HEK293 (cell line): ENCODE measurements at regions not wholly inside any gene's neighbourhood (a gene's known extent, or its start where the extent isn't known, plus 50 kb on each side); places are given as distances from the start of the nearest gene placed in this dataset.
"Not testable (repeated sequence)": the region's sequence is repeated elsewhere in the genome, so short reads cannot be mapped to it uniquely, and the experiment has no call there.

Experiments
- CTCF ChIA-PET: fragments of 350-600 bp; formaldehyde crosslinking; extraction: SDS; loops from one replicate; lab custom pipeline; 2021; ENCODE audit warnings: antibody characterized with exemption; lab: Yijun Ruan, JAX
- POLR2A ChIA-PET: fragments of 300-600 bp; formaldehyde crosslinking; extraction: SDS; loops from one replicate; lab custom pipeline; 2020; ENCODE audit warnings: antibody characterized with exemption, inconsistent platforms; lab: Yijun Ruan, JAX
- H3K27ac ChIP-seq: fragments of 200-500 bp; sonication (Bioruptor generic); 2 replicates; pipeline ENCODE4 v1.5.1; 2014; ENCODE audit warnings: low read depth, low read length, control low read depth, inconsistent platforms; ENCODE audit errors: extremely low read depth
- H3K36me3 ChIP-seq, 2 experiments: fragments of 200-500 bp in 1 of 2; sonication (Bioruptor generic) in 1 of 2; 1 replicate in 1 of 2; 2 replicates in 1 of 2; pipeline ENCODE4 v1.5.1; 2014 to 2017; ENCODE audit warnings: inconsistent platforms in 2 of 2, low read length in 2 of 2; ENCODE audit not compliant: control insufficient read depth in 2 of 2, insufficient read depth in 1 of 2
- H3K4me1 ChIP-seq: fragments of 200-500 bp; sonication (Bioruptor generic); 2 replicates; pipeline ENCODE4 v1.5.1; 2014; ENCODE audit warnings: mild to moderate bottlenecking, low read length, inconsistent platforms; ENCODE audit not compliant: control insufficient read depth, insufficient read depth
- H3K4me3 ChIP-seq: 2 replicates; pipeline ENCODE4 v1.5.1; 2011; ENCODE audit warnings: low read depth, mild to moderate bottlenecking, control low read depth, low read length, moderate library complexity
- H3K9me3 ChIP-seq: fragments of 200-500 bp; sonication (Bioruptor generic); 2 replicates; pipeline ENCODE4 v1.5.1; 2014; ENCODE audit warnings: low read depth, low read length, inconsistent platforms; ENCODE audit not compliant: control insufficient read depth, insufficient read depth
- GLIS1 ChIP-seq: fragments of 450-650 bp; formaldehyde crosslinking; IDR thresholded peaks from 2 replicates; pipeline ENCODE4 v1.5.1; 2016; ENCODE audit warnings: missing biosample characterization, missing genetic modification characterization
- ZIC2 ChIP-seq: fragments of 450-650 bp; formaldehyde crosslinking; IDR thresholded peaks from 2 replicates; pipeline ENCODE4 v1.5.1; 2016; ENCODE audit warnings: missing biosample characterization, missing genetic modification characterization
- ZNF391 ChIP-seq: fragments of 450-650 bp; formaldehyde crosslinking; IDR thresholded peaks from 2 replicates; pipeline ENCODE4 v1.5.1; 2016; ENCODE audit warnings: low read depth, missing biosample characterization, missing genetic modification characterization, borderline replicate concordance
- ZNF629 ChIP-seq: fragments of 450-650 bp; formaldehyde crosslinking; IDR thresholded peaks from 2 replicates; pipeline ENCODE4 v1.5.1; 2017; ENCODE audit warnings: missing biosample characterization, missing genetic modification characterization
- TF ChIP-seq, protein P1 (sequence below): fragments of 450-650 bp; formaldehyde crosslinking; IDR thresholded peaks from 2 replicates; pipeline ENCODE4 v1.5.1; 2016; ENCODE audit warnings: missing biosample characterization, missing genetic modification characterization
- TF ChIP-seq, protein P2 (sequence below): fragments of 450-650 bp; formaldehyde crosslinking; conservative IDR thresholded peaks from 2 replicates; pipeline ENCODE4 v1.5.1; 2016; ENCODE audit warnings: low read depth, missing biosample characterization, missing genetic modification characterization
- TF ChIP-seq, protein P3 (sequence below): fragments of 450-650 bp; formaldehyde crosslinking; IDR thresholded peaks from 2 replicates; pipeline ENCODE4 v1.5.1; 2017; ENCODE audit warnings: missing biosample characterization, missing genetic modification characterization

DNA sequence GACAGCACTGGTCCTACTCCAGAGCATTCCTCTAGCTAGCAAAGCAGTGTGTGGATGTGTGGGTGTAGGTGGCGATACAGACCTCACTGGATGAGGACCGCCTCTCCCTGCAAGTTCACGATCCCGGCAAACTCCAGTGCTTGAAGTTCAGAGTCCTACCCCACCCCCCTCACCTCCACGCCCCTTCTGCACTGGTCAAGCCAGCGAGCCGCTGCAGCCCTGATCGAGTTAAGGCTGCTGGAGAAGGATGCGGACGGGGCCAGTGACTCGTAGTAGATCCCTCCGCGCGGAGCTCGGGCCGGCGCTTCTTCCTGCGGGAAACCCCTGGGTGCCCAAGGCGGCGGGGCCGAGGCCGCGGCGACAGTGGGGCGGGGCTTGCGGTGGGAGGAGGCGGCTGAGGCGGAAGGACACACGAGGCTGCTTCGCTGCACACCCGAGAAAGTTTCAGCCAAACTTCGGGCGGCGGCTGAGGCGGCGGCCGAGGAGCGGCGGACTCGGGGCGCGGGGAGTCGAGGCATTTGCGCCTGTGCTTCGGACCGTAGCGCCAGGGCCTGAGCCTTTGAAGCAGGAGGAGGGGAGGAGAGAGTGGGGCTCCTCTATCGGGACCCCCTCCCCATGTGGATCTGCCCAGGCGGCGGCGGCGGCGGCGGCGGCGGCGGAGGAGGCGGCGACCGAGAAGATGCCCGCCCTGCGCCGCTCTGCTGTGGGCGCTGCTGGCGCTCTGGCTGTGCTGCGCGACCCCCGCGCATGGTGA, 84.5 kb upstream of the NBPF19 start (continued):
- TF ChIP-seq, protein P1, sequence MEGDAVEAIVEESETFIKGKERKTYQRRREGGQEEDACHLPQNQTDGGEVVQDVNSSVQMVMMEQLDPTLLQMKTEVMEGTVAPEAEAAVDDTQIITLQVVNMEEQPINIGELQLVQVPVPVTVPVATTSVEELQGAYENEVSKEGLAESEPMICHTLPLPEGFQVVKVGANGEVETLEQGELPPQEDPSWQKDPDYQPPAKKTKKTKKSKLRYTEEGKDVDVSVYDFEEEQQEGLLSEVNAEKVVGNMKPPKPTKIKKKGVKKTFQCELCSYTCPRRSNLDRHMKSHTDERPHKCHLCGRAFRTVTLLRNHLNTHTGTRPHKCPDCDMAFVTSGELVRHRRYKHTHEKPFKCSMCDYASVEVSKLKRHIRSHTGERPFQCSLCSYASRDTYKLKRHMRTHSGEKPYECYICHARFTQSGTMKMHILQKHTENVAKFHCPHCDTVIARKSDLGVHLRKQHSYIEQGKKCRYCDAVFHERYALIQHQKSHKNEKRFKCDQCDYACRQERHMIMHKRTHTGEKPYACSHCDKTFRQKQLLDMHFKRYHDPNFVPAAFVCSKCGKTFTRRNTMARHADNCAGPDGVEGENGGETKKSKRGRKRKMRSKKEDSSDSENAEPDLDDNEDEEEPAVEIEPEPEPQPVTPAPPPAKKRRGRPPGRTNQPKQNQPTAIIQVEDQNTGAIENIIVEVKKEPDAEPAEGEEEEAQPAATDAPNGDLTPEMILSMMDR (tag by site-specific recombination), result peak; percentile 19; the same call in 1 of the 2 replicates
- peak; percentile 18; the same call in 1 of the 2 replicates for TF ChIP-seq GLIS1 (tag by site-specific recombination)
- peak; percentile 55 for TF ChIP-seq ZNF629 (tag by site-specific recombination)
- peak; percentile 87; the same call in 1 of the 2 replicates for TF ChIP-seq ZNF391 (tag by site-specific recombination)
- TF ChIP-seq, protein P2, sequence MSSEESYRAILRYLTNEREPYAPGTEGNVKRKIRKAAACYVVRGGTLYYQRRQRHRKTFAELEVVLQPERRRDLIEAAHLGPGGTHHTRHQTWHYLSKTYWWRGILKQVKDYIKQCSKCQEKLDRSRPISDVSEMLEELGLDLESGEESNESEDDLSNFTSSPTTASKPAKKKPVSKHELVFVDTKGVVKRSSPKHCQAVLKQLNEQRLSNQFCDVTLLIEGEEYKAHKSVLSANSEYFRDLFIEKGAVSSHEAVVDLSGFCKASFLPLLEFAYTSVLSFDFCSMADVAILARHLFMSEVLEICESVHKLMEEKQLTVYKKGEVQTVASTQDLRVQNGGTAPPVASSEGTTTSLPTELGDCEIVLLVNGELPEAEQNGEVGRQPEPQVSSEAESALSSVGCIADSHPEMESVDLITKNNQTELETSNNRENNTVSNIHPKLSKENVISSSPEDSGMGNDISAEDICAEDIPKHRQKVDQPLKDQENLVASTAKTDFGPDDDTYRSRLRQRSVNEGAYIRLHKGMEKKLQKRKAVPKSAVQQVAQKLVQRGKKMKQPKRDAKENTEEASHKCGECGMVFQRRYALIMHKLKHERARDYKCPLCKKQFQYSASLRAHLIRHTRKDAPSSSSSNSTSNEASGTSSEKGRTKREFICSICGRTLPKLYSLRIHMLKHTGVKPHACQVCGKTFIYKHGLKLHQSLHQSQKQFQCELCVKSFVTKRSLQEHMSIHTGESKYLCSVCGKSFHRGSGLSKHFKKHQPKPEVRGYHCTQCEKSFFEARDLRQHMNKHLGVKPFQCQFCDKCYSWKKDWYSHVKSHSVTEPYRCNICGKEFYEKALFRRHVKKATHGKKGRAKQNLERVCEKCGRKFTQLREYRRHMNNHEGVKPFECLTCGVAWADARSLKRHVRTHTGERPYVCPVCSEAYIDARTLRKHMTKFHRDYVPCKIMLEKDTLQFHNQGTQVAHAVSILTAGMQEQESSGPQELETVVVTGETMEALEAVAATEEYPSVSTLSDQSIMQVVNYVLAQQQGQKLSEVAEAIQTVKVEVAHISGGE, result 0 out of 2 replicates have a peak, but pooled peaks have one; percentile 27
- TF ChIP-seq, protein P3, sequence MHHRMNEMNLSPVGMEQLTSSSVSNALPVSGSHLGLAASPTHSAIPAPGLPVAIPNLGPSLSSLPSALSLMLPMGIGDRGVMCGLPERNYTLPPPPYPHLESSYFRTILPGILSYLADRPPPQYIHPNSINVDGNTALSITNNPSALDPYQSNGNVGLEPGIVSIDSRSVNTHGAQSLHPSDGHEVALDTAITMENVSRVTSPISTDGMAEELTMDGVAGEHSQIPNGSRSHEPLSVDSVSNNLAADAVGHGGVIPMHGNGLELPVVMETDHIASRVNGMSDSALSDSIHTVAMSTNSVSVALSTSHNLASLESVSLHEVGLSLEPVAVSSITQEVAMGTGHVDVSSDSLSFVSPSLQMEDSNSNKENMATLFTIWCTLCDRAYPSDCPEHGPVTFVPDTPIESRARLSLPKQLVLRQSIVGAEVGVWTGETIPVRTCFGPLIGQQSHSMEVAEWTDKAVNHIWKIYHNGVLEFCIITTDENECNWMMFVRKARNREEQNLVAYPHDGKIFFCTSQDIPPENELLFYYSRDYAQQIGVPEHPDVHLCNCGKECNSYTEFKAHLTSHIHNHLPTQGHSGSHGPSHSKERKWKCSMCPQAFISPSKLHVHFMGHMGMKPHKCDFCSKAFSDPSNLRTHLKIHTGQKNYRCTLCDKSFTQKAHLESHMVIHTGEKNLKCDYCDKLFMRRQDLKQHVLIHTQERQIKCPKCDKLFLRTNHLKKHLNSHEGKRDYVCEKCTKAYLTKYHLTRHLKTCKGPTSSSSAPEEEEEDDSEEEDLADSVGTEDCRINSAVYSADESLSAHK, result peak; percentile 43; the same call in 1 of the 2 replicates
- peak; percentile 33 for TF ChIP-seq ZIC2 (tag by site-specific recombination)

DNA sequence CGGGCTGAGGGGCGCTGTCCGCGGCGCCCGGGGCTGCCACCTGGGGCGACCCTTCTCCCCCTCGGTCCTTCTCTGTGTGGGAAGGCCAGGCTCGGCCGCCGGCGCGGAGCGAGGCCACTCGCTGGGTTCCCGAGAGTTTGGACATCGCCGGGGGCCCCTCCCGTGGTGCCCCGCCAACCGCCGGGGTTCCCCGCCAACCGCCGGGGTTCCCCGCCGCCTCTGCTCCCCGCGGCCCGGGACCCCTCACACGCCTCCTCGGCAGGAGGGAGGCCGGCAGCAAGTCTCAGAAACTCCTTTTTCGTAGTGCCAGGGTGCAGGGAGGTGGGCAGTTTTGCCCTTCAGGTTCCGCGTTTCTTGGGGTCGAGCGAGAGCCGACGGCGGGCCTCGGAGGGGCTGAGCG, 83.9 kb upstream of the NBPF19 start:
- H3K9me3 ChIP-seq, CTCF ChIA-PET, H3K4me1 ChIP-seq, H3K36me3 ChIP-seq, POLR2A ChIA-PET: not testable (repeated sequence)
- H3K27ac ChIP-seq, result peak overlapping the region; percentile 31; the same call in 1 of the 2 replicates
- peak overlapping the region; percentile 50 for H3K4me3 ChIP-seq

DNA sequence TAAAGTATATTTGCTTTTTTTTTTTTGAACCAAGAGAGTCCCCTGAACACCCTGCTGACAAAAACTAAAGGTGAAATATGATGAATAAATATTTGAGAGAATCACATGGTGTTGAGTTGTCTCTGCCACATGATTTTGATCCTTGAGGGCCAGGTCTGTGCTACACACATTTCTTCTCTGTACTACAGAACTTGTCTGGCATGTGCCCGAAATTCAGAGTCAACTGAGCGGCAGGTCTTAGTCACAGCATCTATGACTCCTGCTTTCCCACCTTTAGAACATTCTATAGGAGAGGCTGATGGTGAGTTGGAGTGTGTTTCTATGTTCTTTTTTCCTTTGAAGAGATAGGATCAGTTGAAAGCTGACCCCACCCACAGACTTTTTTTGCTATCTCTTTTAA, 79.0 kb upstream of the NBPF19 start:
- H3K27ac ChIP-seq, H3K36me3 ChIP-seq, POLR2A ChIA-PET, H3K9me3 ChIP-seq, H3K4me1 ChIP-seq, H3K4me3 ChIP-seq, CTCF ChIA-PET: not testable (repeated sequence)

DNA sequence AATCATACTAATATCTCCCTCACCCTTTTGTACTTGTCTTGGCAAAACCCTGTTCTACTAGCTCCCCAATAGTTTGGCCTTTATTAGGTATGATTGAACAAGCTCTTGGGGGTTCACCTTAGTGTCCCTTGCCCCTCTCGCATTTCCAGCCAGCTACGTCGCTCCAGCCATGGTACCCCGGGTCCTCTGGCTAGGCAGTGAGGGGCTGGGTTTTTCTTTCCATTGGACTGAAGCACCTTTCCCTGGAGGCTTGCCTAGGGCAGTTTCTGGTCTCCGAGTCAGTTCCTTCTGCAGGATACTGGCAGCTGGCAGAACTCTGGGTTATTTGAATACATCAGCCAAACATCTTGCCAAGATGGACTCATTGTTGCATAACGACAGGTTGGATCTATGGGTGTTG, 76.3 kb upstream of the NBPF19 start:
- H3K4me3 ChIP-seq, H3K4me1 ChIP-seq, POLR2A ChIA-PET, H3K9me3 ChIP-seq, CTCF ChIA-PET, H3K27ac ChIP-seq, H3K36me3 ChIP-seq: not testable (repeated sequence)

DNA sequence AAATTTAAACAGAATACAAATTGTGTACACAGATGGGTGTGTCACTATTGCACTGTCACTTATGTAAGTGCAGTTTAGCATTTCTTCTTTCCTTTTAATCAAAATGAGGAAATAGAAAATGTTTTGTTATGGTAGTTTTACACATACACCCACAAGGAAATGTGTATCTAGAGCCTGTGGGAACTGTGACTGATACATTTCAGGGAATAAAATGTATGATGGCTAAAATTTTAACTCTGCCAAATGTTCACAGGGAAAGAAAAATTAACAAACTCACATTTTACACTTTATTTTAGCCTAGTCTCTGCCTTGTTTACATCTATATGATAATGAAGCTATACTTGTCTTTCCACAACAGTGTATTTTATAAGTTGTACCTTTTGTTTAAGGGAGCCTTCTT, 66.4 kb upstream of the NBPF19 start:
- H3K36me3 ChIP-seq, H3K9me3 ChIP-seq, CTCF ChIA-PET, H3K27ac ChIP-seq, POLR2A ChIA-PET, H3K4me1 ChIP-seq, H3K4me3 ChIP-seq: not testable (repeated sequence)

DNA sequence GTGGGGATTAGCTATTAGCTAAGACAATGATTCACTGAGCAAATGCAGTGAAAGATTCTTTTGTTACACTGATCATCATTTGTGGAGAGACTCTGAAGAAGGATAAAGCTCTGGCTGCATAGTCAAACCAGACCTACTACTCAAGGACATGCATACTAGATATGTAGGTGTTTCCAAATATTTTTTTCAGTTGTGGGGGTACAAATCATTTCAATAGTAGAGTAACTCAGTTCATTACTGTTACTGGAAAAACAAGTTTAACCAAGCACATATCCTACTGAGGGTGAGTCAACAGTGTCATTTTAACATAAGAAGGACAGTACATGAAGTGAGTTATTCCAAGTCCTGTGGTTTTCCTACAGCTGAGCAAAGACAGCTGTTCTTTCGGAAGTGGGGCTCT, 59.5 kb upstream of the NBPF19 start:
- POLR2A ChIA-PET, CTCF ChIA-PET: not testable (repeated sequence)

More for the DNA sequence above, 59.5 kb upstream of the NBPF19 start:
- not testable (repeated sequence) for H3K4me1 ChIP-seq, H3K27ac ChIP-seq, H3K4me3 ChIP-seq, H3K36me3 ChIP-seq, H3K9me3 ChIP-seq
